Stimulated activated CD8-positive, alpha-beta memory T cell treated with anti-CD3 and anti-CD28 coated beads, Interleukin-2, amount 100 ng/mL, for 48 hours (primary cell): ENCODE measurements at regions not wholly inside any gene's neighbourhood (a gene's known extent, or its start where the extent isn't known, plus 50 kb on each side); places are given as distances from the start of the nearest gene placed in this dataset.
"Not testable (repeated sequence)": the region's sequence is repeated elsewhere in the genome, so short reads cannot be mapped to it uniquely, and the experiment has no call there.

Experiments
- DNase-seq, 2 donors: peaks; one replicate each; pipeline ENCODE4 v3.0.0-alpha.2; 2020; ENCODE audit warnings: low read depth in 2 of 2

DNA sequence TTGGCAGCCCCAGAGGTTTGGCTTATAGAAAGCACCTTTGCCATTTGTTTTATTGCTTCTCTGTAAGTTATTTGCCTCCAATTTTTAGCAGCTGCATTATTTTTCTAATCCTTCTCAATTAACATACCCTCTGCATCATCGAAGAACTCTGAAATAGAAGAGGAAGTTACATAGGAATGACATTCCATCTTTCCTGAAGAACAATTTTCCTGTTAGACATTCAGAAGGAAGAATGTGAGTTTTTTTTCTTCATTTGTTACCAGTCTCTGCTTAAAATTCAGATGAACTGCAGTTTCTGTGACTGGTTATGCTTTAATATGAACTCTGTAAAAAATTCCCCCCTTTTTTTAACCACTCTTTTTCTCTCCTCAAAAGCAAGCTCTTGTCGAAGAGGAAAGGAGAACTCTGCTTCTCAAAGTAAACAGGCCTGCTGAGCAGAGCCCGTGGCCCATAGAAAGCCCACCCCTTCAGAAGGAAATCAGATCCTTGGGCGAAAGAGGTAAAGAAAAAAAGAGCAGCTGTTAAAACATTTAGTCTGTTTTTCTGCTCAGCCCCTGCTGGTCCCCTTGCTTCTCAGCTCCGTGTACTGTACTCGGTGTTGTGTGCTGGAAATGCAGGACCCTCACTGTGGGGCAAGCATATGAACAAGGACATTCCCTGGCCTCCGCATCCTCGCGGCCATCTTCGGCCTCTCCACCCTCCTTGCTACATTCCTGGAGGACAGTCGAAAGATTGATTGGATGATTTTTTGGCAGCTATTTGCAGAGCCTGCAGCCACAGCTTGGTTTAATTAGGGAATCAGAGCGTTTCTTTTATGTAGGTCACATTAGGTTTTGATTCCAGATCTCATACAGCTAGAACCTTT, 164.4 kb upstream of the LRIG3 start:
- DNase-seq, result no peak

DNA sequence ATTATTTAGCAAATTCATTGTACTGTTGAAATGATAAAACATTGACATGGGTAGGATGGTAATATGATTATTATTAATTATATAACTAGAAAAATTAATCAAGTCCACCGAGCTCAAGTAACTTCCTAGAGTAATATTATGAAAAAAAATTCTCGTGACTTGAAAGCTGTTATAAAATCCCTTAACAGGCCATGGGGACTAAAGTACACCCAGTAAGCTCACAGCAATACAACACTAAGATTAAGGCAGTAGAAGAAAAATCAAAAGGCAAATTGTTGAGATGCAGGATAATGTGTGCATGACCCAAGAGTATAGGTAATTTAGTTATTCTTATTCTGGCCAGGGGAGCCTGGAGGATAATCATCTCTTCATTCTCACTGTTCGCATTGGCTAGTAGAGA, 162.6 kb upstream of the LRIG3 start:
- no peak for DNase-seq

DNA sequence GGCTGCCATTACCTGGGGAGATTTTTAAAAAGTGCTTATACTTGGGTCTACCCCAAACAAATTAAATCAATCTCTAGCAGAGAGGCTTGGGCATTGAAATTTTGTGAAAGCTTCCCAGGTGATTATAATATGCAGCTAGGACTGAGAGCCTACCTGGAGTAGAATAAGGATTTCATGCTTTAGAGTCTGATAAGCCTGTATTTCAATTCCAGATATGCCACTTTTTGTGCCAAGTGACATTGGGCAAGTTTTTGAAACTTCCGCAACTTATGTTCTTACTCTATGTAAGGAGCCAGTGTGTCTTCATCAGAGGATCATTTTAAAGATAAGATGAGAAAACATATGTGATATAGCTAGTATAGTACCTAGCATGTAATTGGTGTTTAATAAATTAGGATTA, 159.8 kb upstream of the LRIG3 start:
- DNase-seq, result no peak

DNA sequence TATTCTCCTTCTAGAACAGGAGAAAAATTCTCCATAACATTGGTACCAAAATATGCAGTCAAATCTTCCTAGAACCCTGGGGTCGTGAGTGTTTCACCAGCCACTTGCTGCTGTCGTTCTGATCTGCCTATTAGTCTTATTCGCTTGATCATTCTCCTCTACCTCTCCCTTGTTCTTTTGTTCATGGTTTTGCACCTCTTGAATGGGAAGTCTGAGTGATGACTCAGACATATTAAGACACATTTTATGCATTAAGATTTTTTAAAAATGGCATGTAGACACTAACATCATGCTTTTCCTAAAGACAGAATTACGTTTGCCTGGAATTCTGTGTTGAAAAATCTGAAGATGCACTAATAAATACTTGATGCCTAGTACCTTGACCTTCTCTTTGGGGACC, 159.2 kb upstream of the LRIG3 start:
- no peak for DNase-seq

DNA sequence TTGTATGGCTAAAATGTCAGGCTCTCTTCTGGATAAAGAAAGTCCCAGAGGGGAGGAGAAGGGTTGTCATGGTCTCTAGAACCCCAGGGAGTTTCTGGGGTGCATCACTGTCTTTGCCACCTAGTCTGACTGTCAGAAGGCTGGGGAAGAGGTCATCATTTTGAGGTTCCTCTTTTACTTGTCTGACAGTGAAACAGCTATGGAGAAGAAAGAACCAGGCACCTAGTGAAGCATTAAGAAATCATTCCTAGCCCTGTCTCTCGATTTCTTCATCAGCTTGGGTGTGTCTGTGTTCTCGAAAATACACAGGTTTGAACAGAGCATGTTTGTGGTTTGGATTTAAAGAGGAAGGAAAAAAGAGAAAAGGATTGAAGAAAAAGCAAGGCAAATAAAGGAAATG, 158.7 kb upstream of the LRIG3 start:
- no peak for DNase-seq

DNA sequence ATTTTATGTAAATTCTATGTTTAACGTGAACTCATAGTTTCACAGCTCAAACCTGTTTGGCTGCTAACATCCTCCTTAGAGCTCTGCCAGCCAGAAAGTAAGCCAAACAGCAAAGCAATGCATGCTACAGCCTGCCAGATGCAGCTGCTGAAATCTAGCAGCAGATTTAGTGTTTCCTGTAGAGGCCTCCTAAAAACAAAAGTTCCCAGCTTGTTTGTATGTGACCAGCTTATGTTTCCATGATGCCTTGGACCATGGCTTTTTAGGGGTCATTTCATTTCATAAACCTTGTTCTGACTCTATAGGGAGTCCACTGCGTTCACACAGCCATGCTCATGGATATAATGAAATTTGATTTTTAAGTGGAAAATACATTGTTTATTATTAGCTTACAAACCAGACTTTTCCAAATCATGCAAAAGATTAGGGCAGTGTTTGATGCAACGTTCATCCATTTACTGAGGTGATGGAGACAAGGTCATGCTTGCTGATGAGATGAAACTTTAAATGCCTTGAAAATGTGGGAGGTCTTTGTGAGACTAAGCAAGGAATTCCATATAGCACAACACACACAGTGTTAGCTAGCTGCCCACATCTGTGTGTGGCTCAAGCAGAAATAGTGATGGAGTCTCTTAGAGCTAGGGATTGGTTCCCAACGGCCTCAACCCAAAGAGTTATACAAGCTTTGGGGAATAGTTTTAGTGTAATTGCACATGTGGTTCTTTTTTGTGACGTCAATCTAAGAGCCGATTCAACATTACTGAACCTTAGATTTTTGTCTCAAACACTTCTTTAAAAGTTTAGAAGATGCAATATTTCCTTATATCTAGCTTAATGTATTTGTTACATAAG, 157.5 kb upstream of the LRIG3 start:
- no peak for DNase-seq

DNA sequence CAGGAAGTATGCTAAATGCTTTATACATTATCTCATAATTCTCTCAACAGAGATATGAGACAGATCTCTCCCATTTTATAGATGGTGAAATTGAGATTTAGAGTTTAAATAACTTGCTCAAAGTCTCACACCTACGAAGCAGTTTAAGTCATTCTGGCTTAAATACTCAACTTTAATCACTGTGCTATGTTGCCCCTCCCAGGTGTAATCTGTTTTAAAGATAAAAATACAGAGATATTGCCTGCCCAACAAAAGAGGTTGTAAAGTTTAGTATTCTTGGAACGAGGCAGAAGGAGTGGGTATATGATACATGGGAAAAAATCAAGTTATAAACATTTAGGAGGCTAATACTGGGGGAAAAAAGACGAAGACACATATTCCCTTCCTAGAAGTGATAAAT, 156.8 kb upstream of the LRIG3 start:
- DNase-seq, result no peak

DNA sequence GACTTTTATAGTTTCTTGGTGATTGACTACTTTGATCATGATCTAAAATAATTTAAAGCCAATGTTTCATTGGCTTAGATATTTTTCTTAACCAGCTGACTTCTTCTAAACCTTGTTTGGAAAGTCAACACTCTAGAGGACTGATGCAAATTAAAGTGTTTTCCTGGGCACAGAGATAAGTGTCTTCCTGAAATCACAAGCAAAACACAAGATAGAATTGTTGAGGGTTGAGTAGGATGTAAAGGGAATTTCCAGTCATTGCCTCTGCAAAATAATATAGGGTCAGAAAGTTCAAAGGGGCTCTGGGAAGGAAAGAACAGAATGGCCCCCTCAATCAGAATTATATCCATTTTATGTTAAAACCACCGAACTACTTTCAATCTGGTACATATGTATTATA, 156.3 kb upstream of the LRIG3 start:
- DNase-seq, result no peak

DNA sequence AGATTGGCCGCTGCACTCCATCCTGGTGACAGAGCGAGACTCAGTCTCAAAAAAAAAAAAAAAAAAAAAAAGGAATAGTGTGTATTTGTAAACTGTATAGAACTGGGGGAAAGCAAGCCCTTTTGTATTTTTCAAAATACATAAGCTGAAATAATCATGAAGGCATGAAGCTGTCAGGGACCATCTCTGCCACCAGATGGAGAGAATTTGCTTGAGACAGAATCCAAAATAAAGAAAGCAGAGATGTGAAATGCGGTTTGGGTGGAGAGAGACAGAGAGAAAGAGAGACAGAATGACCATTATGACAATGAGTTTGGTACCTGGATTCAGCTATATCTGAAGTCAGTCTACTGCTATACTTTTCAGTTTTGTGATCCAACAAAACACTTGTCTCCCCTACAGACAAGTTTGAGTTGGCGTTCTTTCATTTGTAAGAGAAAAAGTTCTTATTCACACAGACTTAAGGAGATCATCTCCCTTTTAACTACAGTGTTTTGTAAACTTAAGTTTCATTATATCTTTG, 155.7 kb upstream of the LRIG3 start:
- DNase-seq, result no peak

DNA sequence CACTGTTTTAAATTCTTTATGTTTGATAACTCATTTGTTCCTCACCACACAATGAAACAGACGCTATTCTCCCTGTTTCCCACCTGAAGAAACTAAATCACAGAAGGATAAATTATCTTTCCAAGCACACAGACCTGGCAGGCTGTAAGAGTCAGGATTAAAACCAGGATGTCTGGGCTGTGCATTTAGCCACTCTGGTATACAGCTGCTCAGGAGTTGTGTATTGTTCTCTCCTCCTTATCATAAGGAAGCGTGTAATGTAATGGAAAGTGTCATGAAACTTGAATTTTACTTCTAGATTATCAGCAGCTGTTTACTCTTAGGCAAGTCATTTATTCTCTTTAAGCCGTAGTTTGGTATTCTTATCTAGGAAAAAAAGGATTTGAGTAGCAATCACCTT, 154.8 kb upstream of the LRIG3 start:
- no peak for DNase-seq

DNA sequence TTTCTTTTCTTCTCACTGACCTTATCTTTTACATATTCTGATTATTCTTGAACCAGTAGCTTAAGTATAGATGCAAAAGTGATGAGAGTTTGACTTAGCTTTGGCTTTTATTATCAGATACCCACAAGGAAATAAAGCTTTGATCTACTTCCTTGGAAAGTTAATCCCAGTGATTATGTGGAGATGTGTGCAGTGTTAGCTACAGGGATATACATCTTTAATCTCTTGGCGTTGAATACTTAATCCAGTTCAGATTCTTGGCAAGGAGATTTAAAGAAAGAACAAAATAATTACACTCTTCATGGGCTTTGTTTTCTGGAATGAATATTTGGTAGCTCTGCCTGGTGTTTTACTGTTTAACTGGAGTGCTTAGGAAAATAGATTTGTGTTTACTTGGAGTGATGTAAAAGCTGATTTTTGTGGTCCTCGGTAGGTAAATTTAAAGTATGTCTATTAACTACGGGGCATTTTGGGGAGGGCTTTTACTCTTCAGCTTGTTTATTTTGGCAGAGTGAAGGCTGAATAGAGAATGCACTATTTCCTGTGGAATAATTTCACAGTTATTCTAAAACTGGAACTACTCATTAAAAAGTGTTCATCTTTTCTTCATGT, 150.1 kb upstream of the LRIG3 start:
- DNase-seq, result no peak

DNA sequence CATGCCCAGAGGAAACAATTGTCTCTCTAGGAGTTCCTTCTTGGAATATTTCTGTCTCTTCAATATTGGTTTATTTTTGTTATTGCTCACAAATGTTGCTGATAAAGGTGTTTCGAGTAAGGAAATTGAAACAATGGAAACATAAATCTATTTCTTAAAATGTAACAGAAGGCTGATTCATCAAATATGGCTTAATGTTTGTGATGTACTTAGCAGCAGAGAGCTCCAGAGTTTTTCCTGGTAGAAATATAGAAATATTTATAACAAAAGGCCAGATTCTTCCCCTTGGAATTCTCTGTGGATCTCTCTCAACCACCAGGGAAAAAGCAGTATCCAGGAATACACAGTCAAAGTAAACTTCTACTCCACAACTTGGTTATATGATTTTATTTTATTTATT, 149.2 kb upstream of the LRIG3 start:
- DNase-seq, result no peak

DNA sequence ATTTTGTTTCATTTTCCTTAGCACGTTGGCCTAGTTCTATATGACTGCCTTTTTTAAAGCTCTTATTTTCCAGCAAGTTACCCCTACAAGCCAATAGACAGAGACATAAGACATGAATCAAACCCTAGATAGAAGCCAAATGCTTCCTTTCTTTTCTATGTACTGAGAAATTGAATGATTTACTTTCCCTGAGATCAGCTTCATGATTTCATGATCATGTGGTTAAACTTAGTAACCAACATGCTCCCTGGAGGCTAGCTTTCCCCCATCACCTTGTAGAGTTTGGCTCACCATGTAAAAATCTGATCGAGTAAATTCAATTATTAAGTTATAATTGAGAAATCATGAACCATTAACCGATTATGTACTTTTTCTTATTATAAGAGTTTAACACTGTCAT, 148.1 kb upstream of the LRIG3 start:
- no peak for DNase-seq

DNA sequence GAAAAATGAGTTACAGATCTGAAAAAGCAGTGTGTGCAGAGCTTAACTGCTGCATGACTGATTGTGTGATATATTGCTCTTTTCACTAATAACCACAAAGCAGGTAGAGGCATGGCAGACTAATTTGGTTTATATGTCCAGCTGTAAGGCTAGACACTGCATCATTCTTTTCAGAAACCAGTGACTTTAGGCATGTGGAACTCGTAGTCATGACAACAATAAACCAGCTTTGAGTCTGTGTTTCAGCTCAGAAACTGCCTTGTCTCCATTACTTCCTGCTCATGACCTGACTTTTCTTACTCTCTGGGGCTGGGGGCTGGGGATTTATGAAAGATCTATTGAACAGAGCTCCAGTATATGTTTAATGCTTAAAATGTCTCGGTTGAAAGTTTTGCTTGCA, 146.8 kb upstream of the LRIG3 start:
- no peak for DNase-seq

DNA sequence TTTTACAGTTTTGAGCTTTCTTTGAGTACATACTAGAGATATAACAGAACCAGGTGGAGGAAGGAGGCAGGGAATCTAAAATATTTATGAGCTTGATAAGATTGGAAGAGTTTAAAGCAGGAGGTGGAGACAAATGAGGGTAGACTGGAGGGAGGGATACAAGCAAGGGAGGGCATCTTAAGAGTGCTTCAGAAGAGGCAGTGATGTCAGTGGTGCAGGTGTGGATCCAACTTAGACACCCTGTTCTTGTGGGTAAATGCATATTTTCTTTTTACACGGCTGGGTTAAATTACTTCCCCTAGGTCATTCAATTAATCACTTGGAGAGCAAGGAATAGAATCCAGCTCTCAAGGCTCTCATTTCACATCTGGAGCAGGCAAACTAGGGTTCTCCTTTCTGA, 146.1 kb upstream of the LRIG3 start:
- no peak for DNase-seq

DNA sequence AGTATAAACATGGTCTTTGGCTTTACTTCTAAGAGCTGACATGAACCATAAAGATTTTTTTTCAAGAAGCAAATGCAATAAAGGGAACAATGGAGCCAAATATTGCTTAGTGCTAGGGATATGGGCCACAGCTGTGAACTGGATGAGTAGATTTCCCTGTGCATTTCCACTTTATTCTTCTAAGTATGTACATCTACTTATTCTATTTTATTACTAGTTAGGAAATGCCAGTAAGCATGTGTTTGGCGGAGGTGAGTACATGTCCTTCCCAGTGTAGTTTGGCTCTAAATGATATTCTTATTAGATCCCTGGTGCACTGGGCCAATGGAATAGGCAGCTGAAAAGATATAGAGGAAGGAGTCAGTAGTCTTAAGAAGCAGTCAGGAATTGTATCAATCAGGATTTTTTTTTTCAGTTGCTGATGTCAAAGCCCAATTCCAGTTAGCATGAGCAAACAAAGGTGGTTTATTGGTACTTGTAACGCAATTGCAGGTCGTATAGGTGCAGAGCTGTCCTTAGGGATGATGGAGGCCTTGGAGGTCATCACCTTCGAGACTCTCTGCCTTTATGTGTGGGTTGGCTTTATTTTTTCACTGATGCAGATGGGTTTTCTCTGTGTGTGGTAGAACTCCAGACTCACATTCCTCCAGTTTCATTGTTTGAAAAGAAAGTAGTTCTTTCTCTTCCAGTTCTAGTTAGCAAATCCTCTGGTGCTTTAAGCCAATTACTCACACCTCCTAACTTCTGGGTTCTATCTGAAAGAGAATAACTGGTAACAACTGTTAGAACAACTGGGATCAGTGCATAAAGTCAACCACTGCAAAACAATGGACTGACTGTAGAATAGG, 139.0 kb upstream of the LRIG3 start:
- DNase-seq, result no peak

DNA sequence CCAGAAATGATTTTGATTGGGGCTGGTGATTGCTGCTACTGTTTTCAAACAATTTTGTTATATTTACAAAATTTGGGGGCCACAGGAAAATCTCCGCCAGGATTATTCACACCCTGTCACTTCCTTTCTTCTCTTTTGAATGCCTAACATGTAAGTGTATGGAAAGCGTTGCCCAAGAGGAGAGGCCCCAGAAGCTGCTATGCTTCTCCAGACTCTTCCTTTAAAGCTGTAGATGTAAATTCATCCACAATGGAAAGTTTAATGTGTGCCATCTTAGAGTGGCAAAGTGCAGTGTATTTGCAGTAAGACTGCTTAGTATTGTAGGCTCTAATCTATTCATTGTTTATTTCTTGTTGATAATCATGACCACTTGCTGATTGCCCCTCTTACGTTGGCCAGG, 136.7 kb upstream of the LRIG3 start:
- DNase-seq, result no peak

DNA sequence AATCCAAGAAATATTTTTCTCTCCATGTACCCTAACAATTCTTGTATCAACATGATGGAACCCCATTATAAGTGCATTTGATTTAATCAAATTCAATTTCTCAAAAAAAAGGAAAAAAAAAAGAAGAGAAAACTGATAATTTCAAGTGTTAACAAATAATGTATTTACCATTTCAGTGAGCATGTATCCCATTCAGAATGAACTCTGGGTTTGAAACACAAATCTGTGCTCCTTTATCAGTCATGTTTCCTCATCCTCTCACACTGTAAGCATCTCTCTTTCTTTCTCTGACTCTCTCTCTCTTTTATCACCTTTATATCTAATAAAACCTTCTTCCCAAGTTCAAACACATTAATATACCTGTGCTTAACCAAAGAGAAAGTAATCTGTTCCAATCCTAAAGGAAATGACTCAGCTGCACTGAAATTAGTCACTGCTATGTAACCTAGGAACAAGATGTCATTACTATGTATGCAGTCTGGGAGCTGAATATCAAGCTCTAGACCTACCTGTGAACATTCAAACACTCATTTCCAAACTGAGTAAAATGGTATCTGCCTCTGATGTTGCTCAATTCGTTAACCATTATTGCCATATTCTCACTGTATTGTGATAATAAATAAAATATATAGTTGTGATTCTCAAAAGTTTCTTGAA, 135.0 kb upstream of the LRIG3 start:
- no peak for DNase-seq

DNA sequence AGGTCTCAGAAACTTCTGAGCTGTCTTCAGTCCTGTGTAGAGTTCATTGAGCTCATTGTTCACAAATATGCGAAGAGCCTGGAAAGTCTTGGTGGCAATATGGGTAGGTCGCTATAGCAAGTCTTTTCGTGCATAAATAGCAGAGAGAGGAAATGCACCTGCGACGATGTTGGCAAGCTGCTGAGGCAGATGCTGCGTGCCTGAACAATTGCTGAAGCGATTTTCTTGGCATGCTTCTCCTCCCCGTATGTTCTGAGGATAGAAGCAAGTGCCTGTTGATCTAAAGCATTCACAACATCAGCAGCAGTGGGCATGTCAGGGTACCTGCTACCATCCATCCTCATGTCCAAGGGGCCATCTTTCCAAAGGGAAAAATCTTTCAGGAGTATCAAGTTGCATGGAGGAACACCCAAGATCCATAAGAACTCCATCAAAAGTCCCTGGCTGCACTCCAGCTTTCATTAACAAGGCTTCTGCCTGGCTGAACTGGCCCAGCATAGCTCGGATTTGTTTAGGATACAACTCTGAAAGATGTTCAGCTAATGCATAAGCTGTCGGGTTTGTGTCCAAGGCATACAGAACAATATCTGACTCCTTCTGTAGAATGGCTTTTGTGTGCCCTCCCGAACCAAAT, 133.1 kb upstream of the LRIG3 start:
- not testable (repeated sequence) for DNase-seq

DNA sequence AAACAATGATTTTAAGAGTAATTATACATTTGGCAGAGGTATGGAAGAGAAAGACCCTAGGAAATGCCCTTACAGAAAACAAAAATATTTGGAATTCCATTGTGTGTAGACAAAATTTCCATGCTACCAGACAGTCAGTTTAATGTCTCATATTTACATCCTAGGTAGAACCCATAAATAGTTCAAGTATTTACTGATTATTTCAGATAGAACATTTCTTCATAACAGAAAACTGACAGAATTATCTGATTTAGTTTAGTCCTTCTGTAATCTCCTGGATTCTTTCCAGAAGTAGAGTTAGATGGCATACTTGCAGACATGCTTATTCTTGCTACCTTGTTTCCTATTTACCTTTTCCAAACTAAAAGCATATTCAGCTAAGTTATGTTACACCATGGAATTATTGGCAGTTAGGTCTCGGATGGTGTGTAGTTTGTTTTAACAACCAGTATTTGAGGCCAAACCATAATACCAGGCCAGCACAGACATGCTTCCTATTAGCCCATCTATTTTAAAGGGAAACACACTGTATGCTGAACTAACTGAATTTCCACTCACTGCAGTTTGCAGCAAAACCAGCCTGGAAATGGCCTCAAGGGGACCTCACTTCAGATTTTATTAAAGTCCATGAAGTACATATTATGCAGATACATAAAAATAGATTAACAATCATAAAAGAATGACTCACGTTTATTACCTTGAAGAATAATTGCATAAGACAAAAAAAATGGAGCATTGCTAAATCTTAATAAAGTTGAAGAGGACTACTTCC, 126.6 kb upstream of the LRIG3 start:
- DNase-seq, result no peak
